Spleen (tissue), 7 donors: ENCODE measurements at regions not wholly inside any gene's neighbourhood (a gene's known extent, or its start where the extent isn't known, plus 50 kb on each side); places are given as distances from the start of the nearest gene placed in this dataset.

Source experiments
- POLR2A ChIP-seq, 3 donors: fragments of 450-650 bp; IDR thresholded peaks; one replicate each; pipeline ENCODE4 v1.5.1; 2017; ENCODE audit warnings: antibody characterized with exemption in 3 of 3, mild to moderate bottlenecking in 1 of 3
- POLR2AphosphoS5 ChIP-seq, 3 donors: sonication (generic); formaldehyde crosslinking; IDR thresholded peaks; one replicate each; pipeline ENCODE4 v1.5.1; 2017; ENCODE audit warnings: antibody characterized with exemption in 3 of 3
- TF ChIP-seq, protein P1 (sequence below), 11 experiments: fragments of 200-600 bp in 7 of 11; fragments of 450-650 bp in 4 of 11; sonication (generic) in 4 of 11; IDR thresholded peaks in 8 of 11; conservative IDR thresholded peaks in 3 of 11; 1 replicate in 7 of 11; 2 replicates in 4 of 11; pipeline versions ENCODE4 v1.4.0 to v1.8.0; 2016 to 2021; ENCODE audit warnings: antibody characterized with exemption in 11 of 11, inconsistent platforms in 4 of 11, mild to moderate bottlenecking in 1 of 11
- donor health status: DM: no; HTN: no; CAD: no; lungs with moderate emphysema.
- donor health status: DM: no; HTN: no; CAD: no.
- donor health status: DM: no; HTN: no; CAD: no.

DNA sequence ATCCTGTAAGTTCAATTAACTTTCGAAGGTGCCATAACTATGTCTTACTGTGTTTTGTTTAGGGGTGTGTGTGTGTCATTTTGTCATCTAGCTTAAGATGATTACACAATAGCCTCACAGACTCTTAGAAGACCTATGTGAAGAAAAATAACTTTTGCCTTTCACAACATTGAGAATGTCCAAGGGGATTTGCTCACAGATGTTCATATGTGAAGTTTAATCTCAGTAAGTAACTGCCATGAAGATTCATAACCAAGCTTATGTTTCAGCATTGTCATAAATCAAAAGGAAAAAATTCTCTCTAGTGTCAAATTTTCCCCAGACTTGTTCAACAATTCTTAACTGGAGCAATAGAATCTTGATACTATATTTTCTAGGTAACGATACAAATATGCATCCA, 226.1 kb upstream of the PRKD1 start:
- TF ChIP-seq, protein P1, sequence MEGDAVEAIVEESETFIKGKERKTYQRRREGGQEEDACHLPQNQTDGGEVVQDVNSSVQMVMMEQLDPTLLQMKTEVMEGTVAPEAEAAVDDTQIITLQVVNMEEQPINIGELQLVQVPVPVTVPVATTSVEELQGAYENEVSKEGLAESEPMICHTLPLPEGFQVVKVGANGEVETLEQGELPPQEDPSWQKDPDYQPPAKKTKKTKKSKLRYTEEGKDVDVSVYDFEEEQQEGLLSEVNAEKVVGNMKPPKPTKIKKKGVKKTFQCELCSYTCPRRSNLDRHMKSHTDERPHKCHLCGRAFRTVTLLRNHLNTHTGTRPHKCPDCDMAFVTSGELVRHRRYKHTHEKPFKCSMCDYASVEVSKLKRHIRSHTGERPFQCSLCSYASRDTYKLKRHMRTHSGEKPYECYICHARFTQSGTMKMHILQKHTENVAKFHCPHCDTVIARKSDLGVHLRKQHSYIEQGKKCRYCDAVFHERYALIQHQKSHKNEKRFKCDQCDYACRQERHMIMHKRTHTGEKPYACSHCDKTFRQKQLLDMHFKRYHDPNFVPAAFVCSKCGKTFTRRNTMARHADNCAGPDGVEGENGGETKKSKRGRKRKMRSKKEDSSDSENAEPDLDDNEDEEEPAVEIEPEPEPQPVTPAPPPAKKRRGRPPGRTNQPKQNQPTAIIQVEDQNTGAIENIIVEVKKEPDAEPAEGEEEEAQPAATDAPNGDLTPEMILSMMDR (IDR thresholded peaks at IDR 0.05 in 8 of 11, conservative IDR thresholded peaks at IDR 0.05 in 3 of 11), result no peak
- TF ChIP-seq POLR2A (IDR thresholded peaks at IDR 0.05) (no peak), POLR2AphosphoS5 (IDR thresholded peaks at IDR 0.05) (no peak)
